UCSD-AML1 (cell line): ENCODE measurements at regions not wholly inside any gene's neighbourhood (a gene's known extent, or its start where the extent isn't known, plus 50 kb on each side); places are given as distances from the start of the nearest gene placed in this dataset.

ENCODE experiments used
- DNase-seq: peaks from one replicate; lab custom pipeline; 2025; ENCODE audit not compliant: unreplicated experiment; lab: John Stamatoyannopoulos, UW

- DNase-seq = no peak
These were observed 79.1 kb upstream of the OLFM1 start for GRCh38 chr9:135008416-135008815.

- no peak for DNase-seq
These were observed 78.4 kb upstream of the OLFM1 start for GRCh38 chr9:135009051-135009560.

GRCh38 chr9:135009794-135010585 lies 77.5 kb upstream of the OLFM1 start:
- DNase-seq = no peak

GRCh38 chr9:135010586-135010860 lies 76.9 kb upstream of the OLFM1 start:
- no peak for DNase-seq

- no peak for DNase-seq
These were observed 76.5 kb upstream of the OLFM1 start for GRCh38 chr9:135010921-135011320.

DNA sequence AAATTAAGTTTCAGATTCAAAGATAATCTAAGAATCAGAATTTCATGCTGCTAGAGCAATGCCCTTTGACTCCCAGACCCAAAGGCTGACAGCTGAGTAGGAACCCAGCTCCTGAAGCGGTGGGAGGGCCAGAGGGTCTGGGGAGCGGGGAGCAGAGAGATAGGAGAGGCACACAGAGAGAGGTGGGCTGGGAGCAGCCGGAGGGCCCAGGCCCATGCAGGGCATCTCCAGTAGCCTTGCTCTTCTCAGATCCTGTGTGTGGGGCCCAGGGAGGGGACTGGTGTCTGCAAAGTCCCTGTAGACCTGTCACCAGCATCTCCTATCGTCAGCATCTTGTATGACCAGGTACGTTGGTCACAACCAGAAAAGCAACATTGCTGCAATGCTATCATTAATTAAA lies 75.3 kb upstream of the OLFM1 start:
- DNase-seq = no peak

GRCh38 chr9:135014311-135015010 lies 73.0 kb upstream of the OLFM1 start:
- DNase-seq = no peak

GRCh38 chr9:135015096-135015495 lies 72.4 kb upstream of the OLFM1 start:
- no peak for DNase-seq

GRCh38 chr9:135015565-135015964 lies 71.9 kb upstream of the OLFM1 start:
- no peak for DNase-seq

DNA sequence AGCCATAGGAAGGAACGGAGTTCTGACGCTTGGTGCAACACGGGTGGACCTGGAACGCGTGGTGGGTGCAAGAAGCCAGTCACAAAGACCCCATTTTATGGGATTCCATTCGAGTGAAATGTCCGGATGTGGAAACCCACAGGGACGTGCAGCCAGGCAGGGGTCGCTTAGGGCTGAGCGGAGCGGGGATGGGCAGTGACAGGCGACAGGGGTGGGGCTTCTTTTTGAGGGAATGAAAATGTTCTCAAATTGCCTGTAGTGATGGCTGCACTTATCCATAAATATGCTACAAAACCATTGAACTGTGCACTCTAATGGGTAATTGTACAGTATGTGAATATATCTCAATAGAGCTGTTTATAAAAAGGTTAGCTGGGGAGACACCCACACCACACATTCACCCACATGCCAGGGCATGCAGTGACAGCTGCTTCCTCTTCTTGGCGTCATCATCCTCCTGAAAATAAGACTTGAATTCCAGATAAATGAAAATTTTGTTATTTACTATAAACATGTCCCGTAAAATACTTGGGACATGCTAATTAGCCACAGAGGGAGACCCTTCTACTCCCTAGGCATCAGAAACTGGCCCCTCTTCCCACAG lies 71.3 kb upstream of the OLFM1 start:
- DNase-seq = no peak

- no peak for DNase-seq
These were observed 70.6 kb upstream of the OLFM1 start for GRCh38 chr9:135016876-135017275.

GRCh38 chr9:135017899-135018298 lies 69.6 kb upstream of the OLFM1 start:
- no peak for DNase-seq

GRCh38 chr9:135018306-135018915 lies 69.1 kb upstream of the OLFM1 start:
- no peak for DNase-seq

- no peak for DNase-seq
These were observed 68.2 kb upstream of the OLFM1 start for GRCh38 chr9:135019224-135019623.

GRCh38 chr9:135020481-135021392 lies 66.7 kb upstream of the OLFM1 start:
- no peak for DNase-seq

DNA sequence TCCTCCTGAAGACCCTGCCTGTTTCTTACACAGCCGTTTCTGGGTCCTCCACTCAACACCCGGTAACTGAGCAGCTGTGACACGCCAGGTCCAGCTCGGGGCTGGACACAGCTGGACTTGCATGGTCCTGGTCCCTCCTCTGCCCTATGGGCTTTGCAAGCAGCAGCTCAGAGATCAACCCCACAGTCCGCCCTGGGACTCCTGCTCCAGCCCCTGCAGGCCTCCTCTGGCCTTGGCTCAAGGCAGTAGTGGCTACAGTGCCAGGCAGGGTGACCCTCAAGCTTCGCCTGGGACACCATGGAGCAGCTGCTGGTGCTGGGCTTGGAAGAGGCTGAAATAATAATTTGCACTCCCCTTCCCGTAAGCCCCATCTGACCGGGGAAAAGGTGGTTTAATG lies 66.1 kb upstream of the OLFM1 start:
- no peak for DNase-seq

DNA sequence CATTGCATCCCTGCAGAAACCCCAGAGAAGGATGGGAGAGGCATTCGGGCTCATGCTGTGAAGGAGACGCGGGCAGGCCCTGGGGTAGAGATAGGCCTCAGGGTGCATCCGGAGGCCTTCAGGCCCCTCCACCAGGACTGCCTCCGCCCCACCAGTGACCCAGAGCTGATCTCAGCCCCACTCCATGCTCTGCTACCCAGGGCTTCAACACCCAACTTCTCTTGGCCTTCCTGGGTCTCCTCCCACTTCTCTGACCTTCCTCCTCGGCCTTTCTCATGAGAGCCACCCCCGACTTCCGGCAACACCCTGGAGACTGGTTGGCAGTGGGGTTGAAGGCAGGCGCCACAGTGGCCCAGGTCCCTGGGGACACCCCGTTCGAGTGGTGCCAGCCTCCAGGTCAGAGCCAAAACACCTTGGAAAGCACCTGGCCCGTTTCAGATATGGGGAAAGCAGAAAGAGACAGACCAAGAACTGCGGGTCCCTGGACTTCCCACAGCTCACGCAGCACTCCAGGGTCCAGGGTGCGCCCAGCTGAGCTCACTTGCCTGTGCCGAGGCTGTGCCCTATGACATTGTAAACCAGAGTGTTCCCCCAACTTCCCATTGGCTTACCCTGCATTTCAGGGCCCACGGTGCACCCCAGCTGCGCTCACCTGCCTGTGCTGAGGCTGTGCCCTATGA lies 65.1 kb upstream of the OLFM1 start:
- no peak for DNase-seq

GRCh38 chr9:135023088-135023785 lies 64.2 kb upstream of the OLFM1 start:
- DNase-seq = no peak

DNA sequence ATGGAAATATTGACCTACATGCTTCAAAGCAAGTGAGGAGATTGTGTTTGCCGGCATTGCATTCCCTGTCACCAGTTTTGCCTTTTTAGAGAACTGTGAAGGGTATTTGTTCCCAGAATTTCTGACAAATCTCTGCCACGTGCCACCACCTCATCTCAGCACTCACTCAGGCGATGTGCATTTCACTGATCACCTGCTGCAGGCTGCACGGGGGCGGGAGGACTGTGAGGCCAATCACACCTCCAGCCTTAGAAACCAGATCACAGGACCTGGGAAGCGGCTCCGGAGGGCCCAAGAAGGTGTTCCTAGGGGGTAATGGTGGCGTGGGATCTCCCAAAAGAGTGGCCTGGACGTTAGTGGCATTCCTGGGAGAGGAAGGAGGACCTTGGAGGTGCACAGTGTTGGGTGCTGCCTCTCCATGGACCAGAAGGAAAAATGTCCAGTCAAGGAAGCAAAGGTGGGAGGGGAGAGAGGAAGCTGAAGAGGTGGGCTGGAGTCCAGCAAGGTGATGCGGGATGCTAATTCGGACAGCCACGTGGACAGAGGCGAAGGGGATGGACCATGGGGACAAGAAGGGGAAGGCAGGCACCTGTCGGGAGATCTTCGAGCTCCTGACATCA lies 63.6 kb upstream of the OLFM1 start:
- DNase-seq = no peak
